C1 segment of cervical spinal cord (tissue), 14 donors: ENCODE measurements at regions not wholly inside any gene's neighbourhood (a gene's known extent, or its start where the extent isn't known, plus 50 kb on each side); places are given as distances from the start of the nearest gene placed in this dataset.
A peak's percentile ranks its signal among the peaks of the same experiment; 100 is the strongest.
"Not testable (repeated sequence)": the region's sequence is repeated elsewhere in the genome, so short reads cannot be mapped to it uniquely, and the experiment has no call there.

Experiments
- DNase-seq, 14 donors: peaks; one replicate each; lab custom pipeline; 2025; lab: John Stamatoyannopoulos, UW

GRCh38 chr21:32934829-32935228 is 90.9 kb upstream of the OLIG2 start:
- DNase-seq: no peak

GRCh38 chr21:32940079-32941014 is 85.4 kb upstream of the OLIG2 start:
- peak in 7 of 14 donors; percentile 1 to 42 (median 20) for DNase-seq

- DNase-seq: no peak
These were observed 84.5 kb upstream of the OLIG2 start for GRCh38 chr21:32941263-32941662.

GRCh38 chr21:32946654-32947053 is 79.1 kb upstream of the OLIG2 start:
- DNase-seq: no peak

GRCh38 chr21:32947736-32948135 is 78.0 kb upstream of the OLIG2 start:
- DNase-seq: no peak

- DNase-seq: peak in 9 of 14 donors; percentile 5 to 76 (median 19)
These were observed 76.0 kb upstream of the OLIG2 start for GRCh38 chr21:32949701-32950100.

- DNase-seq: no peak
These were observed 74.7 kb upstream of the OLIG2 start for GRCh38 chr21:32951041-32951440.

GRCh38 chr21:32954353-32954752 is 71.4 kb upstream of the OLIG2 start:
- DNase-seq: no peak

- peak in 3 of 14 donors; percentile 7 to 32 (median 31) for DNase-seq
These were observed 70.2 kb upstream of the OLIG2 start for GRCh38 chr21:32955311-32956060.

GRCh38 chr21:32956061-32956656 is 69.6 kb upstream of the OLIG2 start:
- peak in 3 of 14 donors; percentile 7 to 17 (median 14) for DNase-seq

- no peak for DNase-seq
These were observed 68.2 kb upstream of the OLIG2 start for GRCh38 chr21:32957545-32957944.

- DNase-seq: no peak
These were observed 67.3 kb upstream of the OLIG2 start for GRCh38 chr21:32958288-32959002.

GRCh38 chr21:32962268-32962667 is 63.5 kb upstream of the OLIG2 start:
- no peak for DNase-seq

GRCh38 chr21:32965129-32965680 is 60.5 kb upstream of the OLIG2 start:
- no peak for DNase-seq

GRCh38 chr21:32966120-32966519 is 59.6 kb upstream of the OLIG2 start:
- DNase-seq: no peak

GRCh38 chr21:32968103-32968502 is 57.6 kb upstream of the OLIG2 start:
- DNase-seq: not testable (repeated sequence)

- no peak for DNase-seq
These were observed 51.1 kb upstream of the OLIG2 start for GRCh38 chr21:32974653-32975052.

GRCh38 chr21:32975811-32976431 is 49.8 kb upstream of the OLIG2 start:
- no peak for DNase-seq
